ENCODE measurements at regions not wholly inside any gene's neighbourhood (a gene's known extent, or its start where the extent isn't known, plus 50 kb on each side); places are given as distances from the start of the nearest gene placed in this dataset.

DNA sequence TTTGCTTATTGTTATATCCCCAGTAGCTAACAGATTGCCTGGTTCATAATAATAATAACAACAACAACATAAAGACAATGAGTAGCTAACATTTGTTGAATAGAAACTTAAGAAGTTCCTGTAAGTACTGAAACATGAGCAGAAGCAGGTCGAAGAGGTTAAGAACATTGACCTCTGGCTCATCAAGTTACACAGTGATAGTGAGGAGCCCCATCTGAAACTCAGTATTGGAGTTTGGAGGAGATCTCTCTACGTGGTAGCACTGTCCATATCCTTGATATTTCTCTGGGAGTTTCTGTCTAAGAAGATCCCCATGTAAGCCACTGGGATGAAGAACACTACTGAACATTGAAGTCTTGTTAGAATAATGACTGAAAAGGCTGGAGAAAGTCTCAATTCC lies 600.4 kb downstream of the RFPL4B start (continued):
- TF ChIP-seq, protein P1, sequence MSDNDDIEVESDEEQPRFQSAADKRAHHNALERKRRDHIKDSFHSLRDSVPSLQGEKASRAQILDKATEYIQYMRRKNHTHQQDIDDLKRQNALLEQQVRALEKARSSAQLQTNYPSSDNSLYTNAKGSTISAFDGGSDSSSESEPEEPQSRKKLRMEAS (IDR thresholded peaks at IDR 0.05), result no peak
- TF ChIP-seq SIN3A (IDR thresholded peaks at IDR 0.05; ENCODE audit: low read depth) (no peak), TCF7L2 (IDR thresholded peaks at IDR 0.05; ENCODE audit: borderline replicate concordance, extremely low read depth, insufficient read depth, insufficient read length) (no peak), FOSL1 (IDR thresholded peaks at IDR 0.05; ENCODE audit: low read depth) (no peak), EZH2phosphoT487 (IDR thresholded peaks at IDR 0.05; ENCODE audit: borderline replicate concordance) (no peak), ZNF274 (IDR thresholded peaks at IDR 0.05; ENCODE audit: low read depth, low read length) (no peak), ZFX (IDR thresholded peaks at IDR 0.05) (no peak)

DNA sequence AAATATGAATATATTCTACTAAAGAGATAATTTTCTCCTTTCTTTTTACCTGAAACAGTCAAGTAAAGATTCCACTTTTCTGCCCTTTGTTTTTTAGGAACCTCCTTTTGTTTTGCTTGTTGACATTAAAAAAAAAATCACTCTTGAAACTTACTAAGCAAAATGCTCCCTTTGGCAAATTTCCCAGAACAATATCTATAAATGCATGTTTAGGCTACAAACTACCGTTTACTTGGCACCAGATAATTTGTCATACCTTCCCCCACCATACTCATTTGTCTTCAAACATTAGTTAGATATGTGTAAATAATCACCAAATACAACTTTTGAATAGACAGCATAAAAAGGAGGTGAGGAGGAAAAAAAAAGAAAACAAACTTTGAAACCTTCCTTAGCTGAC lies 604.7 kb downstream of the RFPL4B start:
- ChIA-PET CTCF (no interaction called here), POLR2A (no interaction called here), RAD21 (ENCODE audit: low non-redundant PET in 1 of 2, low total read pairs in 2 of 2, uncharacterized antibody in 2 of 2, unreplicated experiment in 2 of 2) (no interaction called here)
- peak overlapping the region; percentile 22 for H2AFZ ChIP-seq (ENCODE audit: low read depth, low read length, poor library complexity, severe bottlenecking)
- TF ChIP-seq FOSL1 (IDR thresholded peaks at IDR 0.05; ENCODE audit: low read depth), result no peak
- TF ChIP-seq RAD21 (IDR thresholded peaks at IDR 0.05; ENCODE audit: low read depth), result no peak
- TF ChIP-seq ZFX (IDR thresholded peaks at IDR 0.05), result no peak
- TF ChIP-seq, protein P2, sequence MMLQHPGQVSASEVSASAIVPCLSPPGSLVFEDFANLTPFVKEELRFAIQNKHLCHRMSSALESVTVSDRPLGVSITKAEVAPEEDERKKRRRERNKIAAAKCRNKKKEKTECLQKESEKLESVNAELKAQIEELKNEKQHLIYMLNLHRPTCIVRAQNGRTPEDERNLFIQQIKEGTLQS (IDR thresholded peaks at IDR 0.05), result no peak
- TF ChIP-seq, protein P3, sequence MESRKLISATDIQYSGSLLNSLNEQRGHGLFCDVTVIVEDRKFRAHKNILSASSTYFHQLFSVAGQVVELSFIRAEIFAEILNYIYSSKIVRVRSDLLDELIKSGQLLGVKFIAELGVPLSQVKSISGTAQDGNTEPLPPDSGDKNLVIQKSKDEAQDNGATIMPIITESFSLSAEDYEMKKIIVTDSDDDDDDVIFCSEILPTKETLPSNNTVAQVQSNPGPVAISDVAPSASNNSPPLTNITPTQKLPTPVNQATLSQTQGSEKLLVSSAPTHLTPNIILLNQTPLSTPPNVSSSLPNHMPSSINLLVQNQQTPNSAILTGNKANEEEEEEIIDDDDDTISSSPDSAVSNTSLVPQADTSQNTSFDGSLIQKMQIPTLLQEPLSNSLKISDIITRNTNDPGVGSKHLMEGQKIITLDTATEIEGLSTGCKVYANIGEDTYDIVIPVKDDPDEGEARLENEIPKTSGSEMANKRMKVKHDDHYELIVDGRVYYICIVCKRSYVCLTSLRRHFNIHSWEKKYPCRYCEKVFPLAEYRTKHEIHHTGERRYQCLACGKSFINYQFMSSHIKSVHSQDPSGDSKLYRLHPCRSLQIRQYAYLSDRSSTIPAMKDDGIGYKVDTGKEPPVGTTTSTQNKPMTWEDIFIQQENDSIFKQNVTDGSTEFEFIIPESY (IDR thresholded peaks at IDR 0.05; ENCODE audit: extremely low read depth, insufficient replicate concordance, low read length), result no peak
- TF ChIP-seq TCF7L2 (IDR thresholded peaks at IDR 0.05; ENCODE audit: borderline replicate concordance, extremely low read depth, insufficient read depth, insufficient read length), result no peak
- no peak for TF ChIP-seq CEBPB (IDR thresholded peaks at IDR 0.05; ENCODE audit: low read depth)
- no peak for TF ChIP-seq ELF1 (IDR thresholded peaks at IDR 0.05; ENCODE audit: borderline replicate concordance, low read depth)
- no peak for TF ChIP-seq YY1 (IDR thresholded peaks at IDR 0.05; ENCODE audit: extremely low read depth, insufficient replicate concordance, low read depth, low read length)
- TF ChIP-seq JUND (IDR thresholded peaks at IDR 0.05), result no peak
- no peak for TF ChIP-seq SP1 (IDR thresholded peaks at IDR 0.05; ENCODE audit: low read depth)
- TF ChIP-seq EGR1 (IDR thresholded peaks at IDR 0.05; ENCODE audit: low read depth), result no peak
- TF ChIP-seq, protein P1 (IDR thresholded peaks at IDR 0.05), result no peak
- TF ChIP-seq, protein P4, sequence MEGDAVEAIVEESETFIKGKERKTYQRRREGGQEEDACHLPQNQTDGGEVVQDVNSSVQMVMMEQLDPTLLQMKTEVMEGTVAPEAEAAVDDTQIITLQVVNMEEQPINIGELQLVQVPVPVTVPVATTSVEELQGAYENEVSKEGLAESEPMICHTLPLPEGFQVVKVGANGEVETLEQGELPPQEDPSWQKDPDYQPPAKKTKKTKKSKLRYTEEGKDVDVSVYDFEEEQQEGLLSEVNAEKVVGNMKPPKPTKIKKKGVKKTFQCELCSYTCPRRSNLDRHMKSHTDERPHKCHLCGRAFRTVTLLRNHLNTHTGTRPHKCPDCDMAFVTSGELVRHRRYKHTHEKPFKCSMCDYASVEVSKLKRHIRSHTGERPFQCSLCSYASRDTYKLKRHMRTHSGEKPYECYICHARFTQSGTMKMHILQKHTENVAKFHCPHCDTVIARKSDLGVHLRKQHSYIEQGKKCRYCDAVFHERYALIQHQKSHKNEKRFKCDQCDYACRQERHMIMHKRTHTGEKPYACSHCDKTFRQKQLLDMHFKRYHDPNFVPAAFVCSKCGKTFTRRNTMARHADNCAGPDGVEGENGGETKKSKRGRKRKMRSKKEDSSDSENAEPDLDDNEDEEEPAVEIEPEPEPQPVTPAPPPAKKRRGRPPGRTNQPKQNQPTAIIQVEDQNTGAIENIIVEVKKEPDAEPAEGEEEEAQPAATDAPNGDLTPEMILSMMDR (IDR thresholded peaks at IDR 0.05 in 2 of 3, conservative IDR thresholded peaks at IDR 0.05 in 1 of 3; ENCODE audit: borderline replicate concordance in 1 of 3, insufficient read depth in 1 of 3, low read depth in 2 of 3, low read length in 2 of 3), result no peak
- TF ChIP-seq POLR2A (IDR thresholded peaks at IDR 0.05; ENCODE audit: borderline replicate concordance, extremely low read depth, insufficient read depth, insufficient read length), result no peak
- no peak for TF ChIP-seq SRF (IDR thresholded peaks at IDR 0.05; ENCODE audit: low read depth)
- no peak for TF ChIP-seq ZNF274 (IDR thresholded peaks at IDR 0.05; ENCODE audit: low read depth, low read length)
- TF ChIP-seq SIN3A (IDR thresholded peaks at IDR 0.05; ENCODE audit: low read depth), result no peak
- no peak for TF ChIP-seq CBX3 (IDR thresholded peaks at IDR 0.05; ENCODE audit: low read depth)
- no peak for TF ChIP-seq POLR2AphosphoS5 (IDR thresholded peaks at IDR 0.05; ENCODE audit: low read depth, low read length)
- ATAC-seq (no peak), DNase-seq (ENCODE audit: low read depth, low spot score) (no peak)
- no peak overlapping the region for H3K4me2 ChIP-seq (ENCODE audit: low read length)
- H3K27ac ChIP-seq (ENCODE audit: low read depth, low read length), result no peak overlapping the region
- H3K9ac ChIP-seq (ENCODE audit: low read length), result no peak overlapping the region
- BruUV-seq (replicated peaks), result no TSS peak
- H3K36me3 ChIP-seq (ENCODE audit: control insufficient read depth in 1 of 2, insufficient read depth in 2 of 2, low read length in 2 of 2), result no peaks in the 10 kb centered on the region
- H3K27me3 ChIP-seq (ENCODE audit: insufficient read depth, low read length), result no peaks in the 10 kb centered on the region
- H4K20me1 ChIP-seq (ENCODE audit: insufficient read depth), result no peaks in the 10 kb centered on the region
- no peaks in the 10 kb centered on the region for H3K4me1 ChIP-seq (ENCODE audit: control insufficient read depth in 1 of 2, insufficient read depth in 2 of 2, low read length in 2 of 2)
- H3K9me3 ChIP-seq (ENCODE audit: control insufficient read depth in 1 of 2, insufficient read depth in 1 of 2, low read depth in 1 of 2, low read length in 2 of 2), result no peaks in the 10 kb centered on the region
- no peak overlapping the region for H3K4me3 ChIP-seq (replicated peaks in 1 of 2; ENCODE audit: low read depth in 1 of 2, low read length in 2 of 2)
- intact Hi-C loops (cut with micrococcal nuclease), result no loop called here
- no peaks in the 10 kb centered on the region for H3K79me2 ChIP-seq (ENCODE audit: insufficient read depth, low read length)
- no peaks in the 10 kb centered on the region for H3K9me2 ChIP-seq (ENCODE audit: insufficient read depth)
